Stromal cell of bone marrow (primary cell): ENCODE measurements at regions not wholly inside any gene's neighbourhood (a gene's known extent, or its start where the extent isn't known, plus 50 kb on each side); places are given as distances from the start of the nearest gene placed in this dataset.

Source experiments
- DNase-seq: peaks from one replicate; pipeline ENCODE4 v3.0.0-alpha.2; 2012; ENCODE audit warnings: low read depth

- no peak for DNase-seq
These were observed 50.6 kb upstream of the MRPS6 start for GRCh38 chr21:34022627-34023335.

GRCh38 chr21:34021726-34022125, 51.7 kb upstream of the MRPS6 start:
- no peak for DNase-seq

GRCh38 chr21:34020983-34021553, 52.3 kb upstream of the MRPS6 start:
- no peak for DNase-seq

- DNase-seq, result no peak
These were observed 53.2 kb upstream of the MRPS6 start for GRCh38 chr21:34020005-34020847.

GRCh38 chr21:34019402-34019801, 54.0 kb upstream of the MRPS6 start:
- DNase-seq, result no peak

GRCh38 chr21:34018910-34019309, 54.5 kb upstream of the MRPS6 start:
- no peak for DNase-seq

- no peak for DNase-seq
These were observed 55.2 kb upstream of the MRPS6 start for GRCh38 chr21:34018185-34018584.

GRCh38 chr21:34017039-34017961, 56.1 kb upstream of the MRPS6 start:
- DNase-seq, result no peak

- no peak for DNase-seq
These were observed 60.7 kb upstream of the MRPS6 start for GRCh38 chr21:34012640-34013039.

GRCh38 chr21:34011660-34012059, 61.7 kb upstream of the MRPS6 start:
- DNase-seq, result no peak

- DNase-seq, result no peak
These were observed 64.2 kb upstream of the MRPS6 start for GRCh38 chr21:34009193-34009592.

- DNase-seq, result no peak
These were observed 64.8 kb upstream of the MRPS6 start for GRCh38 chr21:34008618-34009017.

GRCh38 chr21:34006611-34007168, 66.7 kb upstream of the MRPS6 start:
- no peak for DNase-seq

- DNase-seq, result no peak
These were observed 68.4 kb upstream of the MRPS6 start for GRCh38 chr21:34004974-34005373.

GRCh38 chr21:34004013-34004938, 69.1 kb upstream of the MRPS6 start:
- peak; percentile 51 for DNase-seq

- DNase-seq, result no peak
These were observed 70.0 kb upstream of the MRPS6 start for GRCh38 chr21:34003428-34003827.

GRCh38 chr21:34000375-34000774, 73.0 kb upstream of the MRPS6 start:
- DNase-seq, result no peak

- DNase-seq, result no peak
These were observed 74.6 kb upstream of the MRPS6 start for GRCh38 chr21:33998809-33999208.

GRCh38 chr21:33998402-33998801, 75.0 kb upstream of the MRPS6 start:
- DNase-seq, result no peak

- no peak for DNase-seq
These were observed 75.9 kb upstream of the MRPS6 start for GRCh38 chr21:33997436-33997835.

GRCh38 chr21:33994373-33994772, 78.8 kb upstream of the ATP5PO start:
- DNase-seq, result no peak
